Activated T-cell treated with anti-CD3 and anti-CD28 coated beads, Interleukin-2, amount 50 U/mL, for 72 hours (primary cell): ENCODE measurements at regions not wholly inside any gene's neighbourhood (a gene's known extent, or its start where the extent isn't known, plus 50 kb on each side); places are given as distances from the start of the nearest gene placed in this dataset.

ENCODE experiments used
- ATAC-seq, 2 donors: fragments of 150-1000 bp; cut with Tn5 transposase; replicated peaks in 1 of 2; 2 replicates each; pipeline ENCODE4 v1.10.0; 2021; ENCODE audit warnings: moderate library complexity in 2 of 2, mild to moderate bottlenecking in 1 of 2
- DNase-seq, 2 donors: peaks; one replicate each; pipeline ENCODE4 v3.0.0; 2021 to 2022; ENCODE audit warnings: mixed read lengths in 1 of 2
- H3K27ac Mint-ChIP-seq: one replicate; pipeline ENCODE4 v1.8.0; 2022; ENCODE audit warnings: mild to moderate bottlenecking, moderate library complexity, mixed read lengths
- H3K27me3 Mint-ChIP-seq: one replicate; pipeline ENCODE4 v1.8.0; 2022; ENCODE audit warnings: low read depth, mixed read lengths
- H3K36me3 Mint-ChIP-seq, 2 donors: one replicate each; pipeline ENCODE4 v1.8.0; 2022; ENCODE audit warnings: mixed read lengths in 2 of 2, mild to moderate bottlenecking in 1 of 2; ENCODE audit not compliant: insufficient read depth in 2 of 2
- H3K4me1 Mint-ChIP-seq: one replicate; pipeline ENCODE4 v1.8.0; 2022; ENCODE audit warnings: low read depth, mixed read lengths
- H3K4me3 Mint-ChIP-seq, 2 donors: one replicate each; pipeline ENCODE4 v1.8.0; 2022; ENCODE audit warnings: mild to moderate bottlenecking in 2 of 2, mixed read lengths in 2 of 2, moderate library complexity in 2 of 2
- H3K9me3 Mint-ChIP-seq, 2 donors: one replicate each; pipeline ENCODE4 v1.8.0; 2022; ENCODE audit warnings: mixed read lengths in 2 of 2

DNA sequence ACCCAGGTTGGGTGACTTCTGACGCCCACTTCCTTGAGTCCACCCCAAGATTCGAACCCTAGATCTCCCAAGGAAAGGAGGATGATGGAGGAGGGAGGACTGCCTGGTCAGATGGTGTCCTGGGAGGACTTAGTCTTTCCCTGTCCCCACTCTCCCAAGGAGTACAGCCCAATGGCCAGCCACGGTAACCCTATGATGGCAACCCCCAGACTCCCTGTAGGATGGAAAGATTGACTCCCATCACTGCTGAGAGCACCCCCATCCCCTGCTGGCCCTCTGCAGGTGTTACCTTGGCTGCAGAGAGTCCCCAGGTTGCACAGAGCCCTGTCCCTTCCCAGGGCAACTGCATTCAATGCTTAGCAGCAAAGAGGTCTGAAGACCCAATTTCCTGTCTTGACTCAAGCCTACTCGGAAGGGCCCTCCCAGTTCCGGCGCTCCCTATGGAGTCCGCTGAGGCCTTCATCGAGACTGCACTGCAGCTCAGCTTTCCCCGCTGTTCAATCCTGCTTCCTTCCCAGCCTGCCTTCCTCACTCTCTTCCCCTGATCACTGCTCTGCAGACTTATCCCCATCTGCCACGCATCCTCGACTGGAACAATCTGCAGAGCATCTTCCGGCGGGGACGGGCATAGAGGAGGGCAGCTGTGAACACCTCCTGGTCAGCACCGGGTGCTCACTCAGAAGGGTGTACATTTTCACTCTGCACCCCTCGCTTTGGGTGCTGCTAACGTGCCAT lies 50.8 kb upstream of the OCM2 start:
- no peaks in the 10 kb centered on the region for H3K36me3 Mint-ChIP-seq
- no peak for ATAC-seq
- no peaks in the 10 kb centered on the region for H3K9me3 Mint-ChIP-seq
- no peak for DNase-seq
- H3K4me3 Mint-ChIP-seq, result no peak overlapping the region
- H3K4me1 Mint-ChIP-seq, result no peaks in the 10 kb centered on the region
- no peak overlapping the region for H3K27ac Mint-ChIP-seq
- no peaks in the 10 kb centered on the region for H3K27me3 Mint-ChIP-seq

DNA sequence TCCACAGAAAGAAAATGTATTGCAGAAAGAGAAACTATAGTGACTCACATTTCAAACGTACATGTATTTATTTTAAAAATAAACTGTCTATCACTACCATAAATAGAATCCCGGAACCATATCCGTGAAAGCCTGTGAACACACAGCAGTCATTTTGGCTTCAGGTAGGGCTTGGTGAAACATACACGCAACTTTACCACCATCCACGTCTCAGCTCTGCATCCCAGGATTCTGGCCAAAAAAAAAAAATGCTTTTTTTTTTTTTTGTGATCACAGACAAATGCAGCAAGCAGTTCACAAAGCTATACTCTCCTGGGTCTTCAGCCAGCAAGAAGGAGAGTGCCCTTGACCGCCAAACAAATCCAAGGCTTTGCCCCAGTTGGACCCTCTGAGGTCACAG lies 56.8 kb upstream of the OCM2 start:
- Mint-ChIP-seq H3K36me3 (no peaks in the 10 kb centered on the region), H3K4me1 (peaks cover 10% of the 10 kb centered on the region), H3K27ac (no peak overlapping the region), H3K9me3 (no peaks in the 10 kb centered on the region), H3K27me3 (no peaks in the 10 kb centered on the region), H3K4me3 (no peak overlapping the region)
- no peak for ATAC-seq
- no peak for DNase-seq

DNA sequence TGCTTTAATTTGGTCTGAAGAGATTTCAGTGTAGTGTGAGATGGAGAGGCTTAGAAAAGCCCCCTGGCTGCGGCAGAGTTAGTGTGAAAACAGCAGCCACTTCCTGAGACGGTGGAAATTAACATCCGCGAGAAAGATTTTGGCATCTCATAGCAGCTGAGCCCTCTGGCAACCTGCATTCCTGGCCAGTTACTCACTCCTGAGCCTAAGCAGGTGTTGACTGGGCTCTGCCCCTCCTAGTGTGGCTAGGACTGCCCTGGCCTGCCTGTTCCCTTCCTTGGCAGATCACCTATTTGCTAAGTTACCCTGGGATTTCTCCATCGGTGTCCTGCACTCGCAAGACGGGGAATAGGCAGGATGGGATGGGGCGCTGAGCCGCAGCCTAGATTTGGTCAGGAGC lies 57.6 kb upstream of the LMTK2 start:
- no peaks in the 10 kb centered on the region for H3K9me3 Mint-ChIP-seq
- H3K27me3 Mint-ChIP-seq, result no peaks in the 10 kb centered on the region
- ATAC-seq (no peak), DNase-seq (no peak)
- H3K27ac Mint-ChIP-seq, result no peak overlapping the region
- no peak overlapping the region for H3K4me3 Mint-ChIP-seq
- peaks cover 10% of the 10 kb centered on the region for H3K4me1 Mint-ChIP-seq
- no peaks in the 10 kb centered on the region for H3K36me3 Mint-ChIP-seq

DNA sequence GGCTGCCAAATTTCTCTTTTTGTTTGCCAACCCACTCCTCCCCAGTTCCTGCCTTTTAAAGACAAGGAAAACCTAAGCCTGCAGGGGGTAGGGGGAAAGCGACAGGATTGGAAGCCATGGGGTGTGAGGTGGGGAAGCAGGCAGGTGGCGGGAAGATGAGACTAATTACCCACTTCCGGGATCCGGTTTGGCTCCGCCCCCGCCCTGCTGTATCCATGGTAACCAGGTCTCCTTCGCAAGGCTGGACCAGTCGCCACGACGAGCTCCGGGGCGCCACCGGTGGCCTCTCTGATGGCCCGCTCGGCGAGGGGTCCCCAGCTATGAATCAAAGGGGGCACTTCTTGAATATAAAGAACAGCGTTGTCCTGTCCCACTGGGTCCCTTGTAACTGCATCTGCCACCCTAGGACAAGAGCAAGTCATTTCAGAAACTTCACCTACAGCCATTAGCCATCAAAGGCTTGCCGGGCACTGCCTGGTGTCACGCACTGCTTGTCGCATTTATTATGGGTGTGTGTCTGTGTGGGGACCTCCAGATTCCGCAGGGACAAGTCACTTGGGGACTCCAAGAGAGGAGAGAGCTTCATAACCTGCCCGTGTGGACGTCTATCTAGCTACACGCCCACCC lies 55.4 kb upstream of the LMTK2 start:
- Mint-ChIP-seq H3K27me3 (no peaks in the 10 kb centered on the region), H3K36me3 (no peaks in the 10 kb centered on the region), H3K27ac (no peak overlapping the region), H3K4me1 (peaks cover 10% of the 10 kb centered on the region), H3K9me3 (no peaks in the 10 kb centered on the region), H3K4me3 (peak overlapping the region; percentile 63 to 65)
- ATAC-seq, result peak; percentile 50 to 75
- peak; percentile 57 to 68 for DNase-seq

DNA sequence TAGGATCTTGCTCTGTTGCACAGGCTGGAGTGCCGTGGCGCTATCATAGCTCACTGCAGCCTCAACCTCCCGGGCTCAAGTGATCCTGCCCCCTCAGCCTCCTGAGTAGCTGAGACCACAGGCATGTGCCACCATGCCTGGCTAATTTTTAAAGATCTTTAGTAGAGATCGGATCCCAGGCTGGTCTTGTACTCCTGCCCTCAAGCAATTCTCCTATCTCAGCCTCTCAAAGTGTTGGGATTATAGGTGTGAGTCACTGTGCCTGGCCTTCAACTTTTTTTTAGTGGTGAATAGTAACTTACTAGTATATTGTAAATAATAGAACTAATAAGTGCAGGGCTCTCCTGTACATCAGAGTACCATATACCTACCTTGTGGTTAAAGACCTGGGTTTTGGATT lies 52.1 kb upstream of the LMTK2 start:
- DNase-seq, result no peak
- ATAC-seq, result no peak
- no peaks in the 10 kb centered on the region for H3K36me3 Mint-ChIP-seq
- no peaks in the 10 kb centered on the region for H3K9me3 Mint-ChIP-seq
- no peaks in the 10 kb centered on the region for H3K27me3 Mint-ChIP-seq
- H3K27ac Mint-ChIP-seq, result no peak overlapping the region
- no peak overlapping the region for H3K4me3 Mint-ChIP-seq
- H3K4me1 Mint-ChIP-seq, result peaks cover 10% of the 10 kb centered on the region

DNA sequence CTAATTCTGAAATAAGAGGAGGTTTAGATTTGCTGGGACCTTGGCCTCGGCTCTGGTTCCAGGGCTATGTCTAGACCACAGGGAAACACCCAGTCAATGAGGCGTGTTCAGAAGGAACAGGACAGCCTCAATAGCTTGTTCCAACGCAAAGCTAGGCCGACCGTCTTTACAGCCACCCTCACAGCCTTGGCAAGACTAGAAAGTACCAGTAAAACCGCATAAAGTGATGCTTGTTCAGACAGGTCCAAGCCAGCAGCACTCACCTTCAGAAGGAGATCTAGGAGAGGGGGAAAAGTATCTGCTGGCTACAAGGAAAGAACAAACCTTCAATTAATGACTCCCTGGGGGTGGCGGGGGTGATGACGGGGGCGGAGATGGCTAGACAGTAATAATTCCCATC lies 50.1 kb upstream of the LMTK2 start:
- Mint-ChIP-seq H3K9me3 (no peaks in the 10 kb centered on the region), H3K36me3 (no peaks in the 10 kb centered on the region), H3K4me3 (no peak overlapping the region), H3K27me3 (no peaks in the 10 kb centered on the region), H3K4me1 (peaks cover 3% of the 10 kb centered on the region), H3K27ac (no peak overlapping the region)
- no peak for ATAC-seq
- DNase-seq, result no peak
